Endothelial cell (in vitro differentiated cells): ENCODE measurements at regions not wholly inside any gene's neighbourhood (a gene's known extent, or its start where the extent isn't known, plus 50 kb on each side); places are given as distances from the start of the nearest gene placed in this dataset.

Experiments used
- DNase-seq: peaks from one replicate; pipeline ENCODE4 v3.0.0; 2021; ENCODE audit warnings: low spot score
- H3K27ac Mint-ChIP-seq: one replicate; pipeline ENCODE4 v1.8.0; 2021; ENCODE audit warnings: mixed read lengths, inconsistent platforms; ENCODE audit not compliant: unreplicated experiment
- H3K27me3 Mint-ChIP-seq: one replicate; pipeline ENCODE4 v1.8.0; 2021; ENCODE audit warnings: mild to moderate bottlenecking, moderate library complexity, mixed read lengths, inconsistent platforms; ENCODE audit not compliant: unreplicated experiment
- H3K36me3 Mint-ChIP-seq: one replicate; pipeline ENCODE4 v1.8.0; 2021; ENCODE audit warnings: mild to moderate bottlenecking, low read depth, mixed read lengths, inconsistent platforms; ENCODE audit not compliant: unreplicated experiment
- H3K4me1 Mint-ChIP-seq: one replicate; pipeline ENCODE4 v1.8.0; 2021; ENCODE audit warnings: mild to moderate bottlenecking, mixed read lengths, inconsistent platforms; ENCODE audit not compliant: unreplicated experiment
- H3K4me3 Mint-ChIP-seq: one replicate; pipeline ENCODE4 v1.8.0; 2021; ENCODE audit warnings: mild to moderate bottlenecking, mixed read lengths, inconsistent platforms; ENCODE audit not compliant: unreplicated experiment
- H3K9me3 Mint-ChIP-seq: one replicate; pipeline ENCODE4 v1.8.0; 2021; ENCODE audit warnings: mixed read lengths, inconsistent platforms; ENCODE audit not compliant: unreplicated experiment
- TF ChIP-seq, protein P1 (sequence below): fragments of 200-600 bp; sonication (generic); IDR thresholded peaks from one replicate; pipeline ENCODE4 v1.5.0; 2021; ENCODE audit warnings: antibody characterized with exemption; ENCODE audit not compliant: unreplicated experiment

DNA sequence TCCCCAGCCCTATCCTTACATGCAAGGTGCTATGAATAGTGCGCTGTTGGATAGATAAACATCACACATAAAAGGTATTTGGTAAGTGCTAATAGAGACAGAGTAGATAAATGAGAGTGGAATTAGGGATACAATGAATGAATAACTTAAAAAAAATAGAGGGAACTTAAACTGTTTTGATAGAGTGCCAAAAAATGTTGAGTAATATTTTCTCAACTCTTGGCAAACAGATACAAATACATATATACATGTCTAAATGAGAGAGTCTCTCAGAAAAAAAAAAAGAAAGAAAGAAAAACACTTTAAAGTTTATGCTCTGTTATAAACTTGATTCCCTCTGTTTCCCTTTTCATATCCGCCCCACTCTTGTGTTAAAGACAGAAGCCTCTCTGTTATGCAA is 667.4 kb downstream of the ROBO2 start:
- no peaks in the 10 kb centered on the region for H3K27me3 Mint-ChIP-seq
- no peak for DNase-seq
- H3K4me1 Mint-ChIP-seq: no peaks in the 10 kb centered on the region
- H3K9me3 Mint-ChIP-seq: no peaks in the 10 kb centered on the region
- no peak overlapping the region for H3K4me3 Mint-ChIP-seq
- H3K36me3 Mint-ChIP-seq: no peaks in the 10 kb centered on the region
- TF ChIP-seq, protein P1, sequence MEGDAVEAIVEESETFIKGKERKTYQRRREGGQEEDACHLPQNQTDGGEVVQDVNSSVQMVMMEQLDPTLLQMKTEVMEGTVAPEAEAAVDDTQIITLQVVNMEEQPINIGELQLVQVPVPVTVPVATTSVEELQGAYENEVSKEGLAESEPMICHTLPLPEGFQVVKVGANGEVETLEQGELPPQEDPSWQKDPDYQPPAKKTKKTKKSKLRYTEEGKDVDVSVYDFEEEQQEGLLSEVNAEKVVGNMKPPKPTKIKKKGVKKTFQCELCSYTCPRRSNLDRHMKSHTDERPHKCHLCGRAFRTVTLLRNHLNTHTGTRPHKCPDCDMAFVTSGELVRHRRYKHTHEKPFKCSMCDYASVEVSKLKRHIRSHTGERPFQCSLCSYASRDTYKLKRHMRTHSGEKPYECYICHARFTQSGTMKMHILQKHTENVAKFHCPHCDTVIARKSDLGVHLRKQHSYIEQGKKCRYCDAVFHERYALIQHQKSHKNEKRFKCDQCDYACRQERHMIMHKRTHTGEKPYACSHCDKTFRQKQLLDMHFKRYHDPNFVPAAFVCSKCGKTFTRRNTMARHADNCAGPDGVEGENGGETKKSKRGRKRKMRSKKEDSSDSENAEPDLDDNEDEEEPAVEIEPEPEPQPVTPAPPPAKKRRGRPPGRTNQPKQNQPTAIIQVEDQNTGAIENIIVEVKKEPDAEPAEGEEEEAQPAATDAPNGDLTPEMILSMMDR: no peak
- H3K27ac Mint-ChIP-seq: no peak overlapping the region

DNA sequence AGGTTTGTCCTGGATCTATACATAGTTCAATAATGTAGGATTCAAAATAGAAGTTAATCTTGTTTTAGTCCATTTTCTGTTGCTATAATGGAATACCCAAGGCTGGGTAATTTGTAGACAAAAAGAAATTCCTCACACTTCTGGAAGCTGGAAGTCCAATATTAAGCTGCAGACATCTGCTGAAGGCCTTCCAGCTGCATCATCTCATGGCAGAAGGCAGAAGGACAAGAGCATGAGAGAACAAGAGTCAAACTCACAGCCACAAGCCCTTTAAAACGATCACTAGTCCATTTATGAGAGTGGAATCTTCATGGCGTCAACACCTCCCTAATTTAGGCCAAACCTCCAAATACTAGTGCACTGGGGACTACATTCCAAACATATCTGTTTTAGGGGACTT is 669.3 kb downstream of the ROBO2 start:
- H3K27ac Mint-ChIP-seq: no peak overlapping the region
- no peaks in the 10 kb centered on the region for H3K36me3 Mint-ChIP-seq
- DNase-seq: no peak

GRCh38 chr3:77718311-77718710 is 678.4 kb downstream of the ROBO2 start:
- no peaks in the 10 kb centered on the region for H3K4me1 Mint-ChIP-seq
- H3K9me3 Mint-ChIP-seq: no peaks in the 10 kb centered on the region
- no peak for DNase-seq
- no peak overlapping the region for H3K27ac Mint-ChIP-seq
- TF ChIP-seq, protein P1: no peak
- H3K36me3 Mint-ChIP-seq: no peaks in the 10 kb centered on the region
- H3K4me3 Mint-ChIP-seq: no peak overlapping the region
- H3K27me3 Mint-ChIP-seq: no peaks in the 10 kb centered on the region

More for the DNA sequence above, 669.3 kb downstream of the ROBO2 start:
- no peak overlapping the region for H3K4me3 Mint-ChIP-seq
- H3K27me3 Mint-ChIP-seq: no peaks in the 10 kb centered on the region
- TF ChIP-seq, protein P1: no peak
- H3K4me1 Mint-ChIP-seq: no peaks in the 10 kb centered on the region
- H3K9me3 Mint-ChIP-seq: no peaks in the 10 kb centered on the region

- Mint-ChIP-seq H3K36me3 (no peaks in the 10 kb centered on the region), H3K4me1 (no peaks in the 10 kb centered on the region), H3K4me3 (no peak overlapping the region), H3K27ac (no peak overlapping the region), H3K9me3 (no peaks in the 10 kb centered on the region), H3K27me3 (no peaks in the 10 kb centered on the region)
- TF ChIP-seq, protein P1: no peak
- no peak for DNase-seq
Observed at GRCh38 chr3:77720460-77720971, 680.6 kb downstream of the ROBO2 start.

- no peaks in the 10 kb centered on the region for H3K27me3 Mint-ChIP-seq
- H3K9me3 Mint-ChIP-seq: no peaks in the 10 kb centered on the region
- TF ChIP-seq, protein P1: no peak
- H3K27ac Mint-ChIP-seq: no peak overlapping the region
- no peaks in the 10 kb centered on the region for H3K4me1 Mint-ChIP-seq
- H3K36me3 Mint-ChIP-seq: no peaks in the 10 kb centered on the region
- no peak for DNase-seq
- H3K4me3 Mint-ChIP-seq: no peak overlapping the region
Observed at GRCh38 chr3:77726517-77726916, 686.6 kb downstream of the ROBO2 start.
